GM23338 (cell line): ENCODE measurements at regions not wholly inside any gene's neighbourhood (a gene's known extent, or its start where the extent isn't known, plus 50 kb on each side); places are given as distances from the start of the nearest gene placed in this dataset.

Experiments used
- CREB1 ChIP-seq: fragments of 250-450 bp; sonication (Bioruptor Pico); IDR thresholded peaks from 2 replicates; pipeline ENCODE4 v1.5.0; 2020; ENCODE audit warnings: low read depth, mild to moderate bottlenecking, moderate library complexity
- EZH2 ChIP-seq: fragments of 200-600 bp; sonication (generic); IDR thresholded peaks from one replicate; pipeline ENCODE4 v1.8.0; 2017; ENCODE audit warnings: antibody characterized with exemption, mild to moderate bottlenecking, low read depth; ENCODE audit not compliant: unreplicated experiment
- EZH2phosphoT487 ChIP-seq: fragments of 200-600 bp; sonication (generic); IDR thresholded peaks from one replicate; pipeline ENCODE4 v1.8.1; 2018; ENCODE audit warnings: antibody characterized with exemption; ENCODE audit not compliant: unreplicated experiment
- JUNB ChIP-seq: IDR thresholded peaks from one replicate; pipeline ENCODE4 v1.6.1; 2016; ENCODE audit warnings: antibody characterized with exemption; ENCODE audit not compliant: unreplicated experiment
- NANOG ChIP-seq: IDR thresholded peaks from 2 replicates; pipeline ENCODE4 v1.6.1; 2016; ENCODE audit warnings: antibody characterized with exemption, borderline replicate concordance
- POLR2AphosphoS5 ChIP-seq: IDR thresholded peaks from 2 replicates; pipeline ENCODE4 v1.6.1; 2016; ENCODE audit warnings: antibody characterized with exemption, low read depth
- STAT1 ChIP-seq: IDR thresholded peaks from one replicate; pipeline ENCODE4 v1.6.1; 2016; ENCODE audit warnings: antibody characterized with exemption; ENCODE audit not compliant: unreplicated experiment
- ZNF114 ChIP-seq: fragments of 250-450 bp; sonication (Bioruptor Pico); IDR thresholded peaks from 2 replicates; pipeline ENCODE4 v1.5.0; 2020; ENCODE audit warnings: mild to moderate bottlenecking, moderate library complexity
- TF ChIP-seq, protein P1 (sequence below), 2 experiments: fragments of 200-600 bp in 1 of 2; sonication (generic) in 1 of 2; conservative IDR thresholded peaks; 2 replicates each; pipeline versions ENCODE4 v1.5.1 to v1.6.1; 2016 to 2017; ENCODE audit warnings: antibody characterized with exemption in 2 of 2, low read depth in 2 of 2, mild to moderate bottlenecking in 2 of 2, moderate library complexity in 1 of 2
- TF ChIP-seq, protein P2 (sequence below): IDR thresholded peaks from 2 replicates; pipeline ENCODE4 v1.6.1; 2016; ENCODE audit warnings: antibody characterized with exemption
- TF ChIP-seq, protein P3 (sequence below): IDR thresholded peaks from one replicate; pipeline ENCODE4 v1.6.1; 2018; ENCODE audit warnings: antibody characterized with exemption; ENCODE audit not compliant: unreplicated experiment
- TF ChIP-seq, protein P4 (sequence below): fragments of 250-450 bp; sonication (Bioruptor Pico); IDR thresholded peaks from 2 replicates; pipeline ENCODE4 v1.5.0; 2020; ENCODE audit warnings: mild to moderate bottlenecking, moderate library complexity

DNA sequence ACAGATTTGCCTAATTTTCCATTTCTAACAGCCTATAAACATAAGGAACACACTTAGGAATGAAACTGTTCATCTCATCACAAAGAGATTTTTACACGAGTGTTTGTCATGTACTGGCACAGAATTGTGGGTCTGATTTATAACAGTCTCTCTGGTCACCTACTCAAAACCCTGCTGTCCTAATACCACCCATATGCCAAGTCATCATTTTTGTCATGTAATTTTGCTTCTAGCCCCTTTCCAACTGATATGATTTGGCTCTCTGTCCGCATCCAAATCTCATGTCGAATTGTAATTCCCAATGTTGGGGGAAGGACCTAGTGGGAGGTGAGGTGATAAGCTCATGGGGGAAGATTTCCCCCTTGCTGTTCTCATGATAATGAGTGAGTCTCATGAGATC, 284.1 kb upstream of the SLITRK2 start:
- TF ChIP-seq, protein P1, sequence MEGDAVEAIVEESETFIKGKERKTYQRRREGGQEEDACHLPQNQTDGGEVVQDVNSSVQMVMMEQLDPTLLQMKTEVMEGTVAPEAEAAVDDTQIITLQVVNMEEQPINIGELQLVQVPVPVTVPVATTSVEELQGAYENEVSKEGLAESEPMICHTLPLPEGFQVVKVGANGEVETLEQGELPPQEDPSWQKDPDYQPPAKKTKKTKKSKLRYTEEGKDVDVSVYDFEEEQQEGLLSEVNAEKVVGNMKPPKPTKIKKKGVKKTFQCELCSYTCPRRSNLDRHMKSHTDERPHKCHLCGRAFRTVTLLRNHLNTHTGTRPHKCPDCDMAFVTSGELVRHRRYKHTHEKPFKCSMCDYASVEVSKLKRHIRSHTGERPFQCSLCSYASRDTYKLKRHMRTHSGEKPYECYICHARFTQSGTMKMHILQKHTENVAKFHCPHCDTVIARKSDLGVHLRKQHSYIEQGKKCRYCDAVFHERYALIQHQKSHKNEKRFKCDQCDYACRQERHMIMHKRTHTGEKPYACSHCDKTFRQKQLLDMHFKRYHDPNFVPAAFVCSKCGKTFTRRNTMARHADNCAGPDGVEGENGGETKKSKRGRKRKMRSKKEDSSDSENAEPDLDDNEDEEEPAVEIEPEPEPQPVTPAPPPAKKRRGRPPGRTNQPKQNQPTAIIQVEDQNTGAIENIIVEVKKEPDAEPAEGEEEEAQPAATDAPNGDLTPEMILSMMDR (conservative IDR thresholded peaks at IDR 0.05; ENCODE audit: low read depth in 2 of 2) = no peak
- TF ChIP-seq, protein P2, sequence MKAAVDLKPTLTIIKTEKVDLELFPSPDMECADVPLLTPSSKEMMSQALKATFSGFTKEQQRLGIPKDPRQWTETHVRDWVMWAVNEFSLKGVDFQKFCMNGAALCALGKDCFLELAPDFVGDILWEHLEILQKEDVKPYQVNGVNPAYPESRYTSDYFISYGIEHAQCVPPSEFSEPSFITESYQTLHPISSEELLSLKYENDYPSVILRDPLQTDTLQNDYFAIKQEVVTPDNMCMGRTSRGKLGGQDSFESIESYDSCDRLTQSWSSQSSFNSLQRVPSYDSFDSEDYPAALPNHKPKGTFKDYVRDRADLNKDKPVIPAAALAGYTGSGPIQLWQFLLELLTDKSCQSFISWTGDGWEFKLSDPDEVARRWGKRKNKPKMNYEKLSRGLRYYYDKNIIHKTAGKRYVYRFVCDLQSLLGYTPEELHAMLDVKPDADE = no peak
- TF ChIP-seq EZH2 (no peak), ZNF114 (CRISPR knock-in tag) (no peak), POLR2AphosphoS5 (no peak), EZH2phosphoT487 (no peak), CREB1 (CRISPR knock-in tag) (no peak), NANOG (no peak), STAT1 (no peak), JUNB (no peak)
- TF ChIP-seq, protein P3, sequence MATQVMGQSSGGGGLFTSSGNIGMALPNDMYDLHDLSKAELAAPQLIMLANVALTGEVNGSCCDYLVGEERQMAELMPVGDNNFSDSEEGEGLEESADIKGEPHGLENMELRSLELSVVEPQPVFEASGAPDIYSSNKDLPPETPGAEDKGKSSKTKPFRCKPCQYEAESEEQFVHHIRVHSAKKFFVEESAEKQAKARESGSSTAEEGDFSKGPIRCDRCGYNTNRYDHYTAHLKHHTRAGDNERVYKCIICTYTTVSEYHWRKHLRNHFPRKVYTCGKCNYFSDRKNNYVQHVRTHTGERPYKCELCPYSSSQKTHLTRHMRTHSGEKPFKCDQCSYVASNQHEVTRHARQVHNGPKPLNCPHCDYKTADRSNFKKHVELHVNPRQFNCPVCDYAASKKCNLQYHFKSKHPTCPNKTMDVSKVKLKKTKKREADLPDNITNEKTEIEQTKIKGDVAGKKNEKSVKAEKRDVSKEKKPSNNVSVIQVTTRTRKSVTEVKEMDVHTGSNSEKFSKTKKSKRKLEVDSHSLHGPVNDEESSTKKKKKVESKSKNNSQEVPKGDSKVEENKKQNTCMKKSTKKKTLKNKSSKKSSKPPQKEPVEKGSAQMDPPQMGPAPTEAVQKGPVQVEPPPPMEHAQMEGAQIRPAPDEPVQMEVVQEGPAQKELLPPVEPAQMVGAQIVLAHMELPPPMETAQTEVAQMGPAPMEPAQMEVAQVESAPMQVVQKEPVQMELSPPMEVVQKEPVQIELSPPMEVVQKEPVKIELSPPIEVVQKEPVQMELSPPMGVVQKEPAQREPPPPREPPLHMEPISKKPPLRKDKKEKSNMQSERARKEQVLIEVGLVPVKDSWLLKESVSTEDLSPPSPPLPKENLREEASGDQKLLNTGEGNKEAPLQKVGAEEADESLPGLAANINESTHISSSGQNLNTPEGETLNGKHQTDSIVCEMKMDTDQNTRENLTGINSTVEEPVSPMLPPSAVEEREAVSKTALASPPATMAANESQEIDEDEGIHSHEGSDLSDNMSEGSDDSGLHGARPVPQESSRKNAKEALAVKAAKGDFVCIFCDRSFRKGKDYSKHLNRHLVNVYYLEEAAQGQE = no peak
- TF ChIP-seq, protein P4, sequence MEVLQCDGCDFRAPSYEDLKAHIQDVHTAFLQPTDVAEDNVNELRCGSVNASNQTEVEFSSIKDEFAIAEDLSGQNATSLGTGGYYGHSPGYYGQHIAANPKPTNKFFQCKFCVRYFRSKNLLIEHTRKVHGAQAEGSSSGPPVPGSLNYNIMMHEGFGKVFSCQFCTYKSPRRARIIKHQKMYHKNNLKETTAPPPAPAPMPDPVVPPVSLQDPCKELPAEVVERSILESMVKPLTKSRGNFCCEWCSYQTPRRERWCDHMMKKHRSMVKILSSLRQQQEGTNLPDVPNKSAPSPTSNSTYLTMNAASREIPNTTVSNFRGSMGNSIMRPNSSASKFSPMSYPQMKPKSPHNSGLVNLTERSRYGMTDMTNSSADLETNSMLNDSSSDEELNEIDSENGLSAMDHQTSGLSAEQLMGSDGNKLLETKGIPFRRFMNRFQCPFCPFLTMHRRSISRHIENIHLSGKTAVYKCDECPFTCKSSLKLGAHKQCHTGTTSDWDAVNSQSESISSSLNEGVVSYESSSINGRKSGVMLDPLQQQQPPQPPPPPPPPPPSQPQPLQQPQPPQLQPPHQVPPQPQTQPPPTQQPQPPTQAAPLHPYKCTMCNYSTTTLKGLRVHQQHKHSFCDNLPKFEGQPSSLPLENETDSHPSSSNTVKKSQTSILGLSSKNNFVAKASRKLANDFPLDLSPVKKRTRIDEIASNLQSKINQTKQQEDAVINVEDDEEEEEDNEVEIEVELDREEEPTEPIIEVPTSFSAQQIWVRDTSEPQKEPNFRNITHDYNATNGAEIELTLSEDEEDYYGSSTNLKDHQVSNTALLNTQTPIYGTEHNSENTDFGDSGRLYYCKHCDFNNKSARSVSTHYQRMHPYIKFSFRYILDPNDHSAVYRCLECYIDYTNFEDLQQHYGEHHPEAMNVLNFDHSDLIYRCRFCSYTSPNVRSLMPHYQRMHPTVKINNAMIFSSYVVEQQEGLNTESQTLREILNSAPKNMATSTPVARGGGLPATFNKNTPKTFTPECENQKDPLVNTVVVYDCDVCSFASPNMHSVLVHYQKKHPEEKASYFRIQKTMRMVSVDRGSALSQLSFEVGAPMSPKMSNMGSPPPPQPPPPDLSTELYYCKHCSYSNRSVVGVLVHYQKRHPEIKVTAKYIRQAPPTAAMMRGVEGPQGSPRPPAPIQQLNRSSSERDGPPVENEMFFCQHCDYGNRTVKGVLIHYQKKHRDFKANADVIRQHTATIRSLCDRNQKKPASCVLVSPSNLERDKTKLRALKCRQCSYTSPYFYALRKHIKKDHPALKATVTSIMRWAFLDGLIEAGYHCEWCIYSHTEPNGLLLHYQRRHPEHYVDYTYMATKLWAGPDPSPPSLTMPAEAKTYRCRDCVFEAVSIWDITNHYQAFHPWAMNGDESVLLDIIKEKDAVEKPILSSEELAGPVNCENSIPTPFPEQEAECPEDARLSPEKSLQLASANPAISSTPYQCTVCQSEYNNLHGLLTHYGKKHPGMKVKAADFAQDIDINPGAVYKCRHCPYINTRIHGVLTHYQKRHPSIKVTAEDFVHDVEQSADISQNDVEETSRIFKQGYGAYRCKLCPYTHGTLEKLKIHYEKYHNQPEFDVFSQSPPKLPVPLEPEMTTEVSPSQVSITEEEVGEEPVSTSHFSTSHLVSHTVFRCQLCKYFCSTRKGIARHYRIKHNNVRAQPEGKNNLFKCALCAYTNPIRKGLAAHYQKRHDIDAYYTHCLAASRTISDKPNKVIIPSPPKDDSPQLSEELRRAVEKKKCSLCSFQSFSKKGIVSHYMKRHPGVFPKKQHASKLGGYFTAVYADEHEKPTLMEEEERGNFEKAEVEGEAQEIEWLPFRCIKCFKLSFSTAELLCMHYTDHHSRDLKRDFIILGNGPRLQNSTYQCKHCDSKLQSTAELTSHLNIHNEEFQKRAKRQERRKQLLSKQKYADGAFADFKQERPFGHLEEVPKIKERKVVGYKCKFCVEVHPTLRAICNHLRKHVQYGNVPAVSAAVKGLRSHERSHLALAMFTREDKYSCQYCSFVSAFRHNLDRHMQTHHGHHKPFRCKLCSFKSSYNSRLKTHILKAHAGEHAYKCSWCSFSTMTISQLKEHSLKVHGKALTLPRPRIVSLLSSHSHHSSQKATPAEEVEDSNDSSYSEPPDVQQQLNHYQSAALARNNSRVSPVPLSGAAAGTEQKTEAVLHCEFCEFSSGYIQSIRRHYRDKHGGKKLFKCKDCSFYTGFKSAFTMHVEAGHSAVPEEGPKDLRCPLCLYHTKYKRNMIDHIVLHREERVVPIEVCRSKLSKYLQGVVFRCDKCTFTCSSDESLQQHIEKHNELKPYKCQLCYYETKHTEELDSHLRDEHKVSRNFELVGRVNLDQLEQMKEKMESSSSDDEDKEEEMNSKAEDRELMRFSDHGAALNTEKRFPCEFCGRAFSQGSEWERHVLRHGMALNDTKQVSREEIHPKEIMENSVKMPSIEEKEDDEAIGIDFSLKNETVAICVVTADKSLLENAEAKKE (CRISPR knock-in tag) = no peak
